NCI-H2196 (cell line): ENCODE measurements at regions not wholly inside any gene's neighbourhood (a gene's known extent, or its start where the extent isn't known, plus 50 kb on each side); places are given as distances from the start of the nearest gene placed in this dataset.
"Not testable (repeated sequence)": the region's sequence is repeated elsewhere in the genome, so short reads cannot be mapped to it uniquely, and the experiment has no call there.

Source experiments
- DNase-seq: peaks from one replicate; lab custom pipeline; 2025; ENCODE audit not compliant: unreplicated experiment; lab: John Stamatoyannopoulos, UW

DNA sequence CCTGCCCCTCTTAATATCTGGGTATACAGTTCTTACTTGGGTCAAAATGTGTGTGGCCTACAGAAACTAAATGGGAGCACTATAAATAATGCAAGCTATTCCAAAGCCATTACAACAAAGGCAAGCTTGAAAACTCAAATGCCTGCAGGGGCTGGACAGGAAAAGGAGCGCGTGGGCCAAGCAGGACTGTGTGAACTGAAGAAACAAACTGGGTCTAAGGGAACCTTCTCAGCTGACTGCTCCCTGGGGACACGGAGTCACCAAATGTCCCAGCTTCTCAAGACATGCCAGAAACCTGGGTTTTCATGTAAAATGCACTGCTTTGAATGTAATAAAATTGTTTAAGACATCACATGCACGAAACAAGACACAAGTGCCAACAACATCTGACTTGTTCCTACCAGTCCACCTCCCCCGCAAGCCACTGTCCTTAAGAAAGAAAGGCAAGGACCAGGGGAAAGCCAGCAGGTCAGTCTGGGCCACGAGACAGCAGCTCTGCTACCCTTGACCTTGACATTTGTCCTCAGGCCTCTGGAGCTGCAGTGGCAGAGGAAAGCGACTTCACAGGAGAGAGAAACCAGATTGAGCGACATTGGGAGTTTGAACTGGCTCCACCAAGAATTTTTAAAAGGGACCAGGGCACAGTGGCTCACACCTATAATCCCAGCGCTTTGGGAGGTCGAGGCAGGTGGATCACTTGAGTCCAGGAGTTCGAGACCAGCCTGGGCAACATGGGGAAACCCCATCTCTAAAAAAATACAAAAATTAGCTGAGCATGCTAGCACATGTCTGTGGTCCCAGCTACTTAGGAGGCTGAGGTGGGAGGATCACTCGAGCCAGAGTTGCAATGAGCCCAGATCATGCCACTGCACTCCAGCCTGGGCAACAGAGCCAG lies 89.7 kb upstream of the SH3BP4 start:
- no peak for DNase-seq

DNA sequence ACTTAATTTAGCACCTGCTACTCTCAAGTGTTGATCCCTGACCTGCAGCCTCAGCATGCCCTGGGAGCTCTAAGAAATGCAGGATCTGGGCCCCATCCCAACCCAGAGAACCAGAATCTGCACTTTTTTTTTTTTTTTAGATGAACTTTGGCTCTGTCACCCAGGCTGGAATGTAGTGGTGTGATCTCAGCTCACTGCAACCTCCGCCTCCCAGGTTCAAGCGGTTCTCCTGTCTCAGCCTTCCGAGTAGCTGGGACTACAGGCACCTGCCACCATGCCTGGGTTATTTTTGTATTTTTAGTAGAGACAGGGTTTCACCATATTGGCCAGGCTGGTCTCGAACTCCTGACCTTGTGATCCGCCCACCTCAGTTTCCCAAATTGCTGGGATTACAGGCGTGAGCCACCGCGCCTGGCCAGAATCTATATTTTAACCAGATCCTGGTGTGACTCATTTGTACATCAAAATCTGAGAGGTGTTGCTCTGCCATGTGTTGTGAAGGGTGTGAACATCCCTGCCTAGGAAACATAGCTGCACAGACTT lies 92.4 kb upstream of the SH3BP4 start:
- not testable (repeated sequence) for DNase-seq

DNA sequence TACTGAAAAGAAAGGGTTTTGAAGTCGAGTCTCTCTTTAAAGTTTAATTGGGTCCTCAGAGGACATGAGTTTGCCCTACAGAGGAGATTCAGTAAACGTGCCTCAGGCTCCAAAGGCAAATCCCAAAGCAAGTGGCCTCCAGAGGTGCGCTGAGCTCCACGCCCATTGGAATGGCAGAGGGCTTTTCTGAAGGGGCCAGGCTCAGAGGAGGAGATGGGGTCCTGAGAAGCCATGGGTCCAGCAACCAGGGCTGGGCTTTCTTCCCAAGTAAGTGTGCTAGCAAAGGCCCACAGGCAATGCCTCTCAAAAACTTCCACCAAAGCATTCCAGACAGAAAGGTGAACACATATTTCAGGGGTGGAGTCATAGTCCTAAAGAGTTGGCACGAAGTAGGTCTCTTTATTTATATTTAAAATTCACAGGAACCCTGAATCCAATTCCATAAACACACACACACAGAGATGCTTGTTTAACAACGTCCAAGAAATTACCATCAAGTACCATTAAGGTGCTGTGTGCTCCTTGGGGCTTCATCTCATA lies 93.0 kb upstream of the SH3BP4 start:
- DNase-seq: no peak

GRCh38 chr2:234858145-234858544 lies 93.7 kb upstream of the SH3BP4 start:
- no peak for DNase-seq

DNA sequence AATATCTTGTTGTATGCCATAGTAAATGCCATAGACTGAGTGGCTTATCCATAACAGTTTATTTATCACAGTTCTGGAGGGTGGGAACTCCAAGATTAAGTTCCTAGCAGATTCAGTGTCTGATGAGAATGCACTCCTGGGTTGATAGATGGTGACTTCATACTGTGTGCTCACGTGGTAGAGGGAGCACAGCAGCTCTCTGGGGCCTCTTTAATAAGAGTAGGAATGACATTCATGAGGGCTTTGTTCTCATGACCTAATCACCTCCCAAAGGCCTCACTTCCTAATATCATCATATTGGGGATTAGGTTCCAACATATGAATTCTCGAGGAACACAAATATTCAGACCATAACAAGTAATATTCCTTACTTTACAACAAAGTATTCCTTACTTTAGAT lies 98.1 kb upstream of the SH3BP4 start:
- no peak for DNase-seq

GRCh38 chr2:234852941-234853340 lies 98.9 kb upstream of the SH3BP4 start:
- no peak for DNase-seq

GRCh38 chr2:234852035-234852434 lies 99.8 kb upstream of the SH3BP4 start:
- no peak for DNase-seq

- no peak for DNase-seq
Observed at GRCh38 chr2:234851451-234851850, 100.4 kb upstream of the SH3BP4 start.

DNA sequence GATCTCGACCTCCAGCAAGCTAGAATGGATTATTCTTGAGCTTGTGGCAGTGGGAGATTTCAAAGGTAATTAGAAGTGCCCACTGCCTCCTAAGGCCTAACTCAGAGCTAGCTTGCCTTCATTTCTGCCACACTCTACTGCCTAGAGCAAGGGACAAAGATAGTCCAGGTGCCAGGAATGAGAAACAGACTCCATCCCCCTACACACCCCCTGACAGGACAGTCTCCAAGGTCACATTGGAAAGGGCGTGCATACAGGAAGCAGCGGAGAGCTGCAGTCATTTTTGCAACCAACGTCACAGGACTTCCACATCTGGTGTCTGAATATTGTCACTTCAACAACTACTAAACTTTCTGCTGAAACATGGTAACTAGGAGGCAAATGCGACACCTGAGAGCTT lies 101.0 kb upstream of the SH3BP4 start:
- no peak for DNase-seq

GRCh38 chr2:234849678-234850077 lies 102.1 kb upstream of the SH3BP4 start:
- DNase-seq: no peak

- no peak for DNase-seq
Observed at GRCh38 chr2:234848578-234848977, 103.2 kb upstream of the SH3BP4 start.

DNA sequence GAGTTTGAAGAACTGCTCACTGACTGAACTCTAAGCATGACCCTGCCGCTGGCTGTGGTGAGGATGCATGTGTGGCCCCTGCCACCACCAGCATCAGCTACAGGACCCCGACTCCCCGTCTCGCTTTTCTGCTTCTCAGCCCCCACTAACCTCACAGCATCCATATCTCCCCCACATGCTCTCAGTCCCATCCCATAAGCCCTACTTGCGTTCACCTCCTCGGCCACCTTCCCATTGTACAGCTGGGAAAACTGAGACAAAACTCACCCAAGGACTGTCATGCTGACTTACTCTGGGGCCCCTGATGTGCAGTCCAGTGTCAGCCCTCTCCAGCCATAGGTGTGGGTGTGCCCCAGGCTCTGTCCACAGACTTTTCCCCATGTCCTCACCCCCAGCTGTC lies 104.2 kb upstream of the SH3BP4 start:
- DNase-seq: no peak

- DNase-seq: no peak
Observed at GRCh38 chr2:234847364-234847635, 104.5 kb upstream of the SH3BP4 start.

- no peak for DNase-seq
Observed at GRCh38 chr2:234846599-234847363, 105.0 kb upstream of the SH3BP4 start.

DNA sequence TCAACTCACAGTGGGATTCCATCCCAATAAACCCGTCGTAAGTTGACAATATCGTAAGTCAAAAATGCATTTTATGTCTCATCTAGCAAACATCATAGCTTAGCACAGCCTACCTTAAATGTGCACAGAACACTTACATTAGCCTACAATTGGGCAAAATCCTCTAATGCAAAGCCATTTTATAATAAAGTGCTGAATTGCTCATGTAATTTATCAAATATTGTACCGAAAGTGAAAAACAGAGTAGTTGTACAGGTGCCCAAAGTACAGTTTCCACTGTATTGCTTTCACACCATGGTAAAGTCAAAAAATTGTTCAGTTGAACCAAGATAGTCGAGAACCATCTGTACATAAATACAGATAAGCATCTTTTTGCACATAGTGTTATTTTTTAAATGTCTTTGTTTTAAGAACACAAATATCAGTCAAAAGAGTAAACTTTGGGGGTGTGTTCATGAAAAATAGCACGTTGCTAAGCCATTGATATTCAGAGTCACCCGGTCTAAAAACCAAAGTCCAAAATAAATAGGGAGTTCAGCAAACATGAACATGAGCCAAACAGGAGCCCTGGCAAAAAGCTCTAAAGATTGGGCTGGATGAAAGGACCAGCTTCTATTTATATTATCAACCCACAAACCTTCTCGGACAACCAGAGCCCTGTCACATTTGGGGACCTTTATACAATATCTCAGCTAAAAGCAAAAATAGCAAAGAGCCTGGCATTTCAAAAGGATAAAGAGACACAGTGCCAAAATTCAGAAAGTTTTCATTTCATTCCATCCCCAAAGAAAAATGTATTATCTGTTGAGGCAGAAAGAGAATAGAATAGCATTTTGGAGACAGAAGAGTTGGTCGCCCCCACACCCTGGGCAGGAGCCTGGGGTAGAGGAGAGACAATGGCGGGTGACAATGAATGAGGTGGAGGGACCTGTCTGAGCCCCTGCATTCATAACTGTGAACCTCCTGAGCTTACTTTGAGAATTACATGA lies 105.9 kb upstream of the SH3BP4 start:
- DNase-seq: no peak

- no peak for DNase-seq
Observed at GRCh38 chr2:234843411-234843810, 108.4 kb upstream of the SH3BP4 start.

GRCh38 chr2:234842753-234843152 lies 109.1 kb upstream of the SH3BP4 start:
- DNase-seq: no peak

GRCh38 chr2:234841321-234842015 lies 110.3 kb upstream of the SH3BP4 start:
- DNase-seq: no peak

DNA sequence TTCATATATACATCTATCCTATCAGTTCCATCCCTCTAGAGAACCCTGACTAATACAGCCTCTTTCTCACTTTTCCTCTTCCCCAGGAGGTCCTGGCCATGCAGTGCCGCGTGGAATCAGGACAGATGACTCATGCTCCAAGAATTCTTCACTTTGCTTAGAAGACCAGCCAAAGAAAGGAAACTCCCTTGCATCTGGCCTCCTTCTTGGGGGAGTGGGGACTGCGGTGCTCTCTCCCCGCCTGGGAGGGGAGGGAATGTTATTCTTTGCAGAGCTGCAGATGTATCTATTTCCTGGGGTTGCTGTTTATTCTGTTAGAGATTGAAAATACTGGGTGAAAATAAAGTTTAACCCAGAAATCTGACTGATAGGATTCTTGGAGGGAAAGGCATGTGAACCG lies 111.5 kb upstream of the SH3BP4 start:
- DNase-seq: no peak

DNA sequence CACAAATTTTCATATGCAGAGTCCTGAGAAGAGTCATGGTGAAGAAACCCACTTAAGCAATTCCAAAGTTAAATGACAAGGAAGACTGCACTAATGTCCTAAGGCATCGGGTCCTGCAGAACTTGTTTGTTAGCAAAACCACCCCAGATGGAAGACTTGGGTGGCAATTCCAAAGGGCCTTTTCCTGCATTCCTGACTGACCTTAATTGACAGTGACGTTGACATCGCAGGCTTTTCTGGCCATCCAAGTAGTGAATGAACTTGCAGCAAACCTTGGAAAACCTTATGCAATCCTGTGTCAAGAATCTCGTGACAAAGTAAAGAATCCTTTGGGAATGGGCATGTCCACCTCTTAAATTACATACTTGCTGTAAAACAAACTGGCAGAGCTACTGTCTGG lies 112.5 kb upstream of the SH3BP4 start:
- no peak for DNase-seq
